ENCODE measurements at regions not wholly inside any gene's neighbourhood (a gene's known extent, or its start where the extent isn't known, plus 50 kb on each side); places are given as distances from the start of the nearest gene placed in this dataset.
"Not testable (repeated sequence)": the region's sequence is repeated elsewhere in the genome, so short reads cannot be mapped to it uniquely, and the experiment has no call there.

GRCh38 chr4:12053966-12054365, 625.3 kb upstream of the HS3ST1 start:
- no peak for DNase-seq (ENCODE audit: low read depth)

GRCh38 chr4:12053556-12053955, 624.9 kb upstream of the HS3ST1 start:
- DNase-seq (ENCODE audit: low read depth): no peak

- DNase-seq (ENCODE audit: low read depth): no peak
Measured at GRCh38 chr4:12050357-12050756, 621.7 kb upstream of the HS3ST1 start.

GRCh38 chr4:12042818-12043217, 614.1 kb upstream of the HS3ST1 start:
- no peak for DNase-seq (ENCODE audit: low read depth)

GRCh38 chr4:12041828-12042227, 613.1 kb upstream of the HS3ST1 start:
- DNase-seq (ENCODE audit: low read depth): no peak

GRCh38 chr4:12036450-12036849, 607.8 kb upstream of the HS3ST1 start:
- DNase-seq (ENCODE audit: low read depth): no peak

GRCh38 chr4:12028258-12028657, 599.6 kb upstream of the HS3ST1 start:
- DNase-seq (ENCODE audit: low read depth): no peak

- DNase-seq (ENCODE audit: low read depth): no peak
Measured at GRCh38 chr4:12022409-12022808, 593.7 kb upstream of the HS3ST1 start.

- DNase-seq (ENCODE audit: low read depth): no peak
Measured at GRCh38 chr4:12016729-12017128, 588.0 kb upstream of the HS3ST1 start.

GRCh38 chr4:12005471-12005870, 576.8 kb upstream of the HS3ST1 start:
- no peak for DNase-seq (ENCODE audit: low read depth)

GRCh38 chr4:11996581-11996980, 567.9 kb upstream of the HS3ST1 start:
- DNase-seq (ENCODE audit: low read depth): not testable (repeated sequence)

GRCh38 chr4:11976726-11977263, 548.1 kb upstream of the HS3ST1 start:
- no peak for DNase-seq (ENCODE audit: low read depth)

GRCh38 chr4:11973270-11973669, 544.6 kb upstream of the HS3ST1 start:
- no peak for DNase-seq (ENCODE audit: low read depth)

GRCh38 chr4:11970754-11971153, 542.1 kb upstream of the HS3ST1 start:
- no peak for DNase-seq (ENCODE audit: low read depth)

- DNase-seq (ENCODE audit: low read depth): no peak
Measured at GRCh38 chr4:11966782-11967181, 538.1 kb upstream of the HS3ST1 start.

GRCh38 chr4:11954093-11954492, 525.4 kb upstream of the HS3ST1 start:
- DNase-seq (ENCODE audit: low read depth): no peak

- no peak for DNase-seq (ENCODE audit: low read depth)
Measured at GRCh38 chr4:11949355-11949754, 520.7 kb upstream of the HS3ST1 start.

GRCh38 chr4:11947629-11948028, 518.9 kb upstream of the HS3ST1 start:
- DNase-seq (ENCODE audit: low read depth): not testable (repeated sequence)

GRCh38 chr4:11937941-11938340, 509.2 kb upstream of the HS3ST1 start:
- DNase-seq (ENCODE audit: low read depth): no peak

GRCh38 chr4:11931266-11931820, 502.6 kb upstream of the HS3ST1 start:
- DNase-seq (ENCODE audit: low read depth): no peak

GRCh38 chr4:11929080-11929479, 500.4 kb upstream of the HS3ST1 start:
- no peak for DNase-seq (ENCODE audit: low read depth)

GRCh38 chr4:11919316-11919715, 490.6 kb upstream of the HS3ST1 start:
- no peak for DNase-seq (ENCODE audit: low read depth)

- no peak for DNase-seq (ENCODE audit: low read depth)
Measured at GRCh38 chr4:11914406-11914805, 485.7 kb upstream of the HS3ST1 start.

- DNase-seq (ENCODE audit: low read depth): no peak
Measured at GRCh38 chr4:11912886-11913285, 484.2 kb upstream of the HS3ST1 start.
